ENCODE measurements at regions not wholly inside any gene's neighbourhood (a gene's known extent, or its start where the extent isn't known, plus 50 kb on each side); places are given as distances from the start of the nearest gene placed in this dataset.
"Not testable (repeated sequence)": the region's sequence is repeated elsewhere in the genome, so short reads cannot be mapped to it uniquely, and the experiment has no call there.

GRCh38 chr11:112673401-112673800, 287.8 kb upstream of the NCAM1 start:
- not testable (repeated sequence) for TF ChIP-seq POLR2A (IDR thresholded peaks at IDR 0.05; ENCODE audit: low read length); GATA1 (IDR thresholded peaks at IDR 0.05; ENCODE audit: low read depth, low read length)

All from erythroblast (primary cell).